Sciatic nerve (tissue), 2 donors: ENCODE measurements at regions not wholly inside any gene's neighbourhood (a gene's known extent, or its start where the extent isn't known, plus 50 kb on each side); places are given as distances from the start of the nearest gene placed in this dataset.
A peak's percentile ranks its signal among the peaks of the same experiment; 100 is the strongest.

ENCODE experiments used
- ATAC-seq: fragments of 200-7000 bp; cut with Tn5 transposase; one replicate; pipeline ENCODE4 v1.9.1; 2020; ENCODE audit warnings: mild to moderate bottlenecking, moderate library complexity
- DNase-seq: peaks from one replicate; pipeline ENCODE4 v3.0.0-alpha.2; 2020; ENCODE audit warnings: low spot score
- intact Hi-C: fragments of 100-400 bp; cut with DNase I; formaldehyde crosslinking; loops from one replicate; pipeline ENCODE4 v1.14.2; 2022
- donor health status: DM: no; HTN: no; CAD: no.
- donor health status: DM: no; HTN: no; CAD: no.

- ATAC-seq (no peak), DNase-seq (no peak)
- intact Hi-C loops, result no loop called here
Observed at GRCh38 chr17:73694491-73694890, 50.2 kb upstream of the SDK2 start.

GRCh38 chr17:73695035-73695738 lies 50.9 kb upstream of the SDK2 start:
- intact Hi-C loops, result no loop called here
- ATAC-seq (no peak), DNase-seq (no peak)

GRCh38 chr17:73696251-73696650 lies 52.0 kb upstream of the SDK2 start:
- intact Hi-C loops, result no loop called here
- DNase-seq (no peak), ATAC-seq (no peak)

GRCh38 chr17:73697872-73698271 lies 53.6 kb upstream of the SDK2 start:
- ATAC-seq (no peak), DNase-seq (no peak)
- intact Hi-C loops, result no loop called here

GRCh38 chr17:73698966-73699365 lies 54.7 kb upstream of the SDK2 start:
- intact Hi-C loops, result no loop called here
- ATAC-seq, result no peak
- DNase-seq, result no peak

- intact Hi-C loops, result no loop called here
- no peak for ATAC-seq
- no peak for DNase-seq
Observed at GRCh38 chr17:73701701-73702100, 57.5 kb upstream of the SDK2 start.

- ATAC-seq (no peak), DNase-seq (no peak)
- intact Hi-C loops, result no loop called here
Observed at GRCh38 chr17:73703192-73703591, 58.9 kb upstream of the SDK2 start.

GRCh38 chr17:73703917-73704316 lies 59.7 kb upstream of the SDK2 start:
- intact Hi-C loops, result no loop called here
- ATAC-seq (no peak), DNase-seq (no peak)

GRCh38 chr17:73705594-73705993 lies 61.3 kb upstream of the SDK2 start:
- DNase-seq (no peak), ATAC-seq (no peak)
- intact Hi-C loops, result loop anchor here (5.0 kb wide), 1 partner anchor 273 kb away; no protein-coding TSS in a partner anchor

- intact Hi-C loops, result loop anchor here (5.0 kb wide), 1 partner anchor 274 kb away; no protein-coding TSS in a partner anchor
- DNase-seq, result no peak
- no peak for ATAC-seq
Observed at GRCh38 chr17:73706428-73706827, 62.2 kb upstream of the SDK2 start.

- DNase-seq (no peak), ATAC-seq (no peak)
- intact Hi-C loops, result loop anchor here (5.0 kb wide), 1 partner anchor 275 kb away; no protein-coding TSS in a partner anchor
Observed at GRCh38 chr17:73706858-73707257, 62.6 kb upstream of the SDK2 start.

GRCh38 chr17:73707358-73707757 lies 63.1 kb upstream of the SDK2 start:
- ATAC-seq, result no peak
- no peak for DNase-seq
- intact Hi-C loops, result loop anchor here (5.0 kb wide), 1 partner anchor 275 kb away; no protein-coding TSS in a partner anchor

- DNase-seq, result peak; percentile 73
- intact Hi-C loops, result no loop called here
- ATAC-seq, result peak; percentile 64
Observed at GRCh38 chr17:73710095-73710592, 65.9 kb upstream of the SDK2 start.

- ATAC-seq, result no peak
- intact Hi-C loops, result no loop called here
- DNase-seq, result no peak
Observed at GRCh38 chr17:73711184-73711583, 66.9 kb upstream of the SDK2 start.

- no peak for ATAC-seq
- intact Hi-C loops, result no loop called here
- no peak for DNase-seq
Observed at GRCh38 chr17:73711916-73712315, 67.7 kb upstream of the SDK2 start.

GRCh38 chr17:73713136-73713535 lies 68.9 kb upstream of the SDK2 start:
- ATAC-seq, result no peak
- intact Hi-C loops, result no loop called here
- DNase-seq, result no peak

GRCh38 chr17:73715769-73716168 lies 71.5 kb upstream of the SDK2 start:
- DNase-seq, result no peak
- ATAC-seq, result no peak
- intact Hi-C loops, result no loop called here

- no peak for DNase-seq
- no peak for ATAC-seq
- intact Hi-C loops, result no loop called here
Observed at GRCh38 chr17:73717690-73718089, 73.4 kb upstream of the SDK2 start.

GRCh38 chr17:73718362-73718761 lies 74.1 kb upstream of the SDK2 start:
- intact Hi-C loops, result no loop called here
- ATAC-seq, result no peak

GRCh38 chr17:73718912-73719311 lies 74.7 kb upstream of the SDK2 start:
- ATAC-seq (peak; percentile 88), DNase-seq (no peak)

More at GRCh38 chr17:73718362-73718761, 74.1 kb upstream of the SDK2 start:
- DNase-seq, result no peak

GRCh38 chr17:73719588-73720071 lies 75.4 kb upstream of the SDK2 start:
- DNase-seq (peak; percentile 75), ATAC-seq (peak; percentile 97)
- intact Hi-C loops, result no loop called here

More at GRCh38 chr17:73718912-73719311, 74.7 kb upstream of the SDK2 start:
- intact Hi-C loops, result no loop called here
